ENCODE measurements at regions not wholly inside any gene's neighbourhood (a gene's known extent, or its start where the extent isn't known, plus 50 kb on each side); places are given as distances from the start of the nearest gene placed in this dataset.

- no peak for DNase-seq (ENCODE audit: low spot score)
- in situ Hi-C loops (cut with MboI; ENCODE audit: low sequenced_read_pairs, unreplicated experiment): no loop called here
- TF ChIP-seq, protein P1, sequence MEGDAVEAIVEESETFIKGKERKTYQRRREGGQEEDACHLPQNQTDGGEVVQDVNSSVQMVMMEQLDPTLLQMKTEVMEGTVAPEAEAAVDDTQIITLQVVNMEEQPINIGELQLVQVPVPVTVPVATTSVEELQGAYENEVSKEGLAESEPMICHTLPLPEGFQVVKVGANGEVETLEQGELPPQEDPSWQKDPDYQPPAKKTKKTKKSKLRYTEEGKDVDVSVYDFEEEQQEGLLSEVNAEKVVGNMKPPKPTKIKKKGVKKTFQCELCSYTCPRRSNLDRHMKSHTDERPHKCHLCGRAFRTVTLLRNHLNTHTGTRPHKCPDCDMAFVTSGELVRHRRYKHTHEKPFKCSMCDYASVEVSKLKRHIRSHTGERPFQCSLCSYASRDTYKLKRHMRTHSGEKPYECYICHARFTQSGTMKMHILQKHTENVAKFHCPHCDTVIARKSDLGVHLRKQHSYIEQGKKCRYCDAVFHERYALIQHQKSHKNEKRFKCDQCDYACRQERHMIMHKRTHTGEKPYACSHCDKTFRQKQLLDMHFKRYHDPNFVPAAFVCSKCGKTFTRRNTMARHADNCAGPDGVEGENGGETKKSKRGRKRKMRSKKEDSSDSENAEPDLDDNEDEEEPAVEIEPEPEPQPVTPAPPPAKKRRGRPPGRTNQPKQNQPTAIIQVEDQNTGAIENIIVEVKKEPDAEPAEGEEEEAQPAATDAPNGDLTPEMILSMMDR (IDR thresholded peaks at IDR 0.05; ENCODE audit: borderline replicate concordance, control extremely low read depth, extremely low read depth, insufficient read depth, missing control alignments): no peak
Measured at GRCh38 chr16:13403326-13403725, 501.9 kb downstream of the SHISA9 start.

DNA sequence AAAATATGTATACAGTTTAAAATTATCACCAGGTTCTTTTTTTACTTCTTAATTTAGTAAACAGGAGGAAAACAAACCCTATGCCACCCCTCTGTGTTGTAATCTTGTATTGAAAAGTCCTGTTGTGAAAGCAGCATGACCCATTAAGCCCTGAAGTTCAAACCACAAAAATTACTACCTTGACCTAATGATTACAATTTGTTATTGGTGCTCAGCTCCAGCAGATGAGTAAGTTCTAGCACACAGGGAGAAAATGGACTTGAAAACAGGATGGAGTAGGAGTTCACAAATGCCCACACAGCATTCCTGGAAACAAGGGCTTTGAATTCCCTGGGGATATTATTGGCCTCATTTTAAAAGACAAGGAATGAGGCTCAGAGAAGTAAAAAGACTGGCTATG, 505.8 kb upstream of the ERCC4 start:
- in situ Hi-C loops (cut with MboI; ENCODE audit: low sequenced_read_pairs, unreplicated experiment): no loop called here

GRCh38 chr16:13419589-13419988, 500.4 kb upstream of the ERCC4 start:
- in situ Hi-C loops (cut with MboI; ENCODE audit: low sequenced_read_pairs, unreplicated experiment): no loop called here
- TF ChIP-seq, protein P1 (IDR thresholded peaks at IDR 0.05; ENCODE audit: borderline replicate concordance, control extremely low read depth, extremely low read depth, insufficient read depth, missing control alignments): no peak
- DNase-seq (ENCODE audit: low spot score): no peak

More for the DNA sequence above, 505.8 kb upstream of the ERCC4 start:
- TF ChIP-seq, protein P1 (IDR thresholded peaks at IDR 0.05; ENCODE audit: borderline replicate concordance, control extremely low read depth, extremely low read depth, insufficient read depth, missing control alignments): no peak
- no peak for DNase-seq (ENCODE audit: low spot score)

DNA sequence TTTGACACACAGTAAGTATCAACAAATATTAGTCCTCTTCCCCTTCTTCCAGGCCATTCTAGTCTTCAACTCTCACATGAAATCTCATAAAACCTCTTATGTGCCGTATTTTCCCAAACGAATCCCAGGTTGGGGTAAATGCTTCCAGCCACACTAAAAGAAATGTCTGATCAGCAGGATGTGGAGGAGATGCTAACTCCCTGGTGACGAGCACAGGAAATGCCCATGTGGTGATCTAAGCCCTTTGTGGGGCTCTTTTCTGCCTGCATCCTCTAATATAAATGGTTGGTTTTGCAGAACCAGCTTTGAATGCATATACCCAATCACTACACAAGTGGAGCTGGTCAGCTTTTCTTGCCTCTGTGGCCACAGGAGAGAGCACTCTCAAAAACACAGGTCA, 498.2 kb upstream of the ERCC4 start:
- TF ChIP-seq, protein P1 (IDR thresholded peaks at IDR 0.05; ENCODE audit: borderline replicate concordance, control extremely low read depth, extremely low read depth, insufficient read depth, missing control alignments): no peak
- no peak for DNase-seq (ENCODE audit: low spot score)
- in situ Hi-C loops (cut with MboI; ENCODE audit: low sequenced_read_pairs, unreplicated experiment): no loop called here

DNA sequence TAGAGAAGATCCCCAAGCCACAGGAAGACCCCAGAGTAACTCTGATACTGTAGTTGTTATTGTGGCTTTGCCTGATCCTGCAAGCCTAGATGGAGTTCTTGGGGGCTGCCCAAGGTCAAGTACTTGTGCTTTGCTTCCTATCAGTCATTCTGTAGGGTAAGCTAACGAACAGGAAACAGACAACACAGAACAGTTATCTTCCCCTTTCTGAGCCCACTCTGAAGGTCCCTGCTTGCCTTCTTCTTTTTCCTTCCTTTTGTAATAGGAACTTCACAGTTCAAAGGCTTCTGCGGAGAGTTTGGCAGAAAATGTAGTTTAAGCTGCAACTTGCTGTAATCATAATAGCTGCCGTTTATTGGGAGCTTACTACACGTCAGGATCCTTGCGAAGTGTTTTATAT, 494.1 kb upstream of the ERCC4 start:
- in situ Hi-C loops (cut with MboI; ENCODE audit: low sequenced_read_pairs, unreplicated experiment): loop anchor here (25.0 kb wide), 1 partner anchor 1089 kb away; no protein-coding TSS in a partner anchor
- DNase-seq (ENCODE audit: low spot score): no peak
- TF ChIP-seq, protein P1 (IDR thresholded peaks at IDR 0.05; ENCODE audit: borderline replicate concordance, control extremely low read depth, extremely low read depth, insufficient read depth, missing control alignments): no peak

- TF ChIP-seq, protein P1 (IDR thresholded peaks at IDR 0.05; ENCODE audit: borderline replicate concordance, control extremely low read depth, extremely low read depth, insufficient read depth, missing control alignments): no peak
- no peak for DNase-seq (ENCODE audit: low spot score)
- in situ Hi-C loops (cut with MboI; ENCODE audit: low sequenced_read_pairs, unreplicated experiment): loop anchor here (25.0 kb wide), 1 partner anchor 1089 kb away; no protein-coding TSS in a partner anchor
Measured at GRCh38 chr16:13426269-13426668, 493.7 kb upstream of the ERCC4 start.
